Panc1 (cell line): ENCODE measurements at regions not wholly inside any gene's neighbourhood (a gene's known extent, or its start where the extent isn't known, plus 50 kb on each side); places are given as distances from the start of the nearest gene placed in this dataset.

Experiments used
- ATAC-seq: fragments of 200-7000 bp; cut with Tn5 transposase; 2 replicates; pipeline ENCODE4 v1.9.1; 2020; ENCODE audit warnings: mild to moderate bottlenecking, moderate library complexity
- BruUV-seq: library from RNA; stranded (reverse); fragments of 400-500 nt; replicated peaks from 2 replicates; lab custom pipeline; 2021; lab: Mats Ljungman, UMichigan
- CTCF ChIA-PET: fragments of 300-600 bp; sonication (Branson Sonifier 250); formaldehyde crosslinking; loops from one replicate; lab custom pipeline; 2022; ENCODE audit warnings: antibody characterized with exemption; lab: Charles Lee
- POLR2A ChIA-PET: fragments of 300-600 bp; sonication (Branson Sonifier 250); formaldehyde crosslinking; loops from one replicate; lab custom pipeline; 2022; ENCODE audit warnings: antibody characterized with exemption; lab: Charles Lee
- DNase-seq: peaks from one replicate; pipeline ENCODE4 v3.0.0-alpha.2; 2010; ENCODE audit warnings: low read depth, low spot score
- H3K27ac ChIP-seq: 2 replicates; pipeline ENCODE4 v1.5.1; 2011; ENCODE audit warnings: mild to moderate bottlenecking, low read length, inconsistent platforms
- H3K27me3 ChIP-seq: fragments of 200-500 bp; sonication (Bioruptor generic); 2 replicates; pipeline ENCODE4 v1.6.0; 2014; ENCODE audit warnings: low read length, inconsistent platforms; ENCODE audit not compliant: control insufficient read depth, insufficient read depth
- H3K36me3 ChIP-seq: fragments of 200-500 bp; sonication (Bioruptor generic); 2 replicates; pipeline ENCODE4 v1.5.1; 2014; ENCODE audit warnings: inconsistent platforms, mild to moderate bottlenecking, low read length, moderate library complexity; ENCODE audit not compliant: control insufficient read depth, insufficient read depth
- H3K4me1 ChIP-seq: 2 replicates; pipeline ENCODE4 v1.5.1; 2011; ENCODE audit warnings: inconsistent platforms, mild to moderate bottlenecking, low read length, moderate library complexity; ENCODE audit not compliant: control insufficient read depth, insufficient read depth
- H3K4me3 ChIP-seq, 2 experiments: 2 replicates each; pipeline ENCODE4 v1.5.1; 2011 to 2012; ENCODE audit warnings: low read depth in 2 of 2, low read length in 2 of 2, mild to moderate bottlenecking in 2 of 2, inconsistent platforms in 1 of 2, moderate library complexity in 1 of 2
- H3K9me3 ChIP-seq: fragments of 200-500 bp; sonication (Bioruptor generic); 2 replicates; pipeline ENCODE4 v1.5.1; 2014; ENCODE audit warnings: low read depth, mild to moderate bottlenecking, inconsistent platforms, low read length, moderate library complexity; ENCODE audit not compliant: control insufficient read depth, insufficient read depth
- POLR2AphosphoS5 ChIP-seq: IDR thresholded peaks from 2 replicates; pipeline ENCODE4 v1.6.1; 2012; ENCODE audit warnings: mild to moderate bottlenecking, low read depth, low read length, moderate library complexity
- REST ChIP-seq, 2 experiments: IDR thresholded peaks; 2 replicates each; pipeline ENCODE4 v1.6.1; 2011 to 2012; ENCODE audit warnings: low read depth in 2 of 2, control low read depth in 1 of 2, low read length in 1 of 2, mild to moderate bottlenecking in 1 of 2, moderate library complexity in 1 of 2; ENCODE audit not compliant: insufficient read depth in 1 of 2
- SIN3A ChIP-seq: IDR thresholded peaks from 2 replicates; pipeline ENCODE4 v1.6.1; 2012; ENCODE audit warnings: low read depth, mild to moderate bottlenecking, low read length, moderate library complexity, borderline replicate concordance; ENCODE audit not compliant: insufficient read depth
- TCF7L2 ChIP-seq: IDR thresholded peaks from 2 replicates; pipeline ENCODE4 v1.6.1; 2011; ENCODE audit warnings: mild to moderate bottlenecking, low read depth, low read length, inconsistent platforms
- in situ Hi-C: cut with HindIII; loops from 2 replicates; pipeline ENCODE4 v1.10.0; 2016; ENCODE audit warnings: low sequenced_read_pairs, low pct_unique_long_range_greater_than_20kb
- intact Hi-C: fragments of 100-400 bp; cut with micrococcal nuclease; formaldehyde crosslinking; loops from one replicate; pipeline ENCODE4 v1.10.0; 2022; ENCODE audit not compliant: unreplicated experiment
- TF ChIP-seq, protein P1 (sequence below): fragments of 450-650 bp; IDR thresholded peaks from 2 replicates; pipeline ENCODE4 v1.5.1; 2017; ENCODE audit warnings: mild to moderate bottlenecking

DNA sequence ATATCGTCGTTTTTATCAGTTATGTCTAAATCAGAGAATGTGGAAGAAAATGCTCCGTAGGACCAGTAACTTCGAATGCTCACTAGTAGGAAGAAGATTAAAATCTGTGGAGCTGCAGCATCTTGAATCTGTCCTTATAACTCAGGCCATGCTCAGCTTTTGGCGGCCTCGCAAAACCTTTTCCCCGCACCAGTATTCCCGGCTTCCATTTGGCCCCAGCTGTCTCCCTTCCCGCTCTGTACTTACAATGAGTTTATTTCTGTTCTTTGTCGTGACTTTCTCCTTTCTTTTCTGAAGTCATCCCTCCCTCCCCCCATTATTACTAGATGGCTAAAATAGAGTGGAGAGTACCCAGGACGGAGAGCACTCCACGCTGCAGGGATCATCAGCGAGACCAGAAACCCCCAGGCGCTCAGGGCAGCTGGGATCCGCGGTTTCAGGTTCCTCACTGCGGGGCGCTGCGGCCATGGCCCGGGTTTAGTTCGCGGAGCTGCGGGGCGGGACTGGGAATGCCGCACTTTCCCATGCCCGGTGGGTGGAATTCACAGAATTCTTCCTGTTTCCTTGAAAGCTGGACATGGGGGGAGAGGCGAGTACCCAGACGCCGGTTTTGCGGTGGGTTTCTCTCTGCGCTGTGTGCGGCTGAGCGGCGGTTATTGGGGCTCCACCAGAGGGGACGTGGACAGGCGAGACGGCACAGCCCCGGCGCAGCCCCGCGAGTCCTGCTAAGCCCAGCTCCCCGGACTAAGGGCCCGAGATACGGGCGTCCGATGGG is 183.5 kb downstream of the POM121L12 start:
- ChIA-PET POLR2A (no interaction called here), CTCF (no interaction called here)
- Histone ChIP-seq H3K4me3 (no peak overlapping the region), H3K27ac (no peak overlapping the region), H3K9me3 (peaks cover 8% of the 10 kb centered on the region), H3K4me1 (no peaks in the 10 kb centered on the region), H3K36me3 (no peaks in the 10 kb centered on the region), H3K27me3 (no peaks in the 10 kb centered on the region)
- BruUV-seq: no TSS peak
- no peak for ATAC-seq
- intact Hi-C loops (no loop called here), in situ Hi-C loops (no loop called here)
- no peak for DNase-seq
- TF ChIP-seq SIN3A (no peak), REST (IDR thresholded peaks at IDR 0.05; ENCODE audit: insufficient read depth in 1 of 2, low read depth in 2 of 2, low read length in 1 of 2) (no peak), POLR2AphosphoS5 (no peak), TCF7L2 (no peak)
- TF ChIP-seq, protein P1, sequence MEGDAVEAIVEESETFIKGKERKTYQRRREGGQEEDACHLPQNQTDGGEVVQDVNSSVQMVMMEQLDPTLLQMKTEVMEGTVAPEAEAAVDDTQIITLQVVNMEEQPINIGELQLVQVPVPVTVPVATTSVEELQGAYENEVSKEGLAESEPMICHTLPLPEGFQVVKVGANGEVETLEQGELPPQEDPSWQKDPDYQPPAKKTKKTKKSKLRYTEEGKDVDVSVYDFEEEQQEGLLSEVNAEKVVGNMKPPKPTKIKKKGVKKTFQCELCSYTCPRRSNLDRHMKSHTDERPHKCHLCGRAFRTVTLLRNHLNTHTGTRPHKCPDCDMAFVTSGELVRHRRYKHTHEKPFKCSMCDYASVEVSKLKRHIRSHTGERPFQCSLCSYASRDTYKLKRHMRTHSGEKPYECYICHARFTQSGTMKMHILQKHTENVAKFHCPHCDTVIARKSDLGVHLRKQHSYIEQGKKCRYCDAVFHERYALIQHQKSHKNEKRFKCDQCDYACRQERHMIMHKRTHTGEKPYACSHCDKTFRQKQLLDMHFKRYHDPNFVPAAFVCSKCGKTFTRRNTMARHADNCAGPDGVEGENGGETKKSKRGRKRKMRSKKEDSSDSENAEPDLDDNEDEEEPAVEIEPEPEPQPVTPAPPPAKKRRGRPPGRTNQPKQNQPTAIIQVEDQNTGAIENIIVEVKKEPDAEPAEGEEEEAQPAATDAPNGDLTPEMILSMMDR: no peak

GRCh38 chr7:53229202-53229601 is 193.8 kb downstream of the POM121L12 start:
- H3K36me3 ChIP-seq: no peaks in the 10 kb centered on the region
- CTCF ChIA-PET: no interaction called here
- H3K27ac ChIP-seq: no peak overlapping the region
- peaks cover 2% of the 10 kb centered on the region for H3K9me3 ChIP-seq
- no peak for TF ChIP-seq REST (IDR thresholded peaks at IDR 0.05; ENCODE audit: insufficient read depth in 1 of 2, low read depth in 2 of 2, low read length in 1 of 2)
- TF ChIP-seq, protein P1: no peak
- TF ChIP-seq TCF7L2: no peak
- no peak for TF ChIP-seq SIN3A
- BruUV-seq: no TSS peak
- in situ Hi-C loops: no loop called here
- POLR2A ChIA-PET: no interaction called here
- DNase-seq (no peak), ATAC-seq (no peak)
- H3K4me1 ChIP-seq: no peaks in the 10 kb centered on the region
- H3K4me3 ChIP-seq: no peak overlapping the region
- intact Hi-C loops: no loop called here
- H3K27me3 ChIP-seq: no peaks in the 10 kb centered on the region
